ENCODE measurements at regions not wholly inside any gene's neighbourhood (a gene's known extent, or its start where the extent isn't known, plus 50 kb on each side); places are given as distances from the start of the nearest gene placed in this dataset.

GRCh38 chr4:100797356-100797755, 279.5 kb upstream of the EMCN start:
- no peak overlapping the region for H3K4me3 ChIP-seq (ENCODE audit: low read length)
- TF ChIP-seq CTCF (conservative IDR thresholded peaks at IDR 0.05; ENCODE audit: low read depth, low read length): no peak
- no peak for DNase-seq (ENCODE audit: low read depth)

- no peak overlapping the region for H3K4me3 ChIP-seq (ENCODE audit: low read length)
- no peak for TF ChIP-seq CTCF (conservative IDR thresholded peaks at IDR 0.05; ENCODE audit: low read depth, low read length)
- no peak for DNase-seq (ENCODE audit: low read depth)
Measured at GRCh38 chr4:100796332-100796731, 278.5 kb upstream of the EMCN start.

GRCh38 chr4:100795581-100795980, 277.8 kb upstream of the EMCN start:
- no peak overlapping the region for H3K4me3 ChIP-seq (ENCODE audit: low read length)
- no peak for TF ChIP-seq CTCF (conservative IDR thresholded peaks at IDR 0.05; ENCODE audit: low read depth, low read length)
- DNase-seq (ENCODE audit: low read depth): no peak

- TF ChIP-seq CTCF (conservative IDR thresholded peaks at IDR 0.05; ENCODE audit: low read depth, low read length): no peak
- H3K4me3 ChIP-seq (ENCODE audit: low read length): no peak overlapping the region
- no peak for DNase-seq (ENCODE audit: low read depth)
Measured at GRCh38 chr4:100790836-100791615, 273.2 kb upstream of the EMCN start.

GRCh38 chr4:100789991-100790390, 272.2 kb upstream of the EMCN start:
- no peak overlapping the region for H3K4me3 ChIP-seq (ENCODE audit: low read length)
- DNase-seq (ENCODE audit: low read depth): no peak
- no peak for TF ChIP-seq CTCF (conservative IDR thresholded peaks at IDR 0.05; ENCODE audit: low read depth, low read length)

- DNase-seq (ENCODE audit: low read depth): no peak
- no peak for TF ChIP-seq CTCF (conservative IDR thresholded peaks at IDR 0.05; ENCODE audit: low read depth, low read length)
- H3K4me3 ChIP-seq (ENCODE audit: low read length): no peak overlapping the region
Measured at GRCh38 chr4:100786481-100786880, 268.7 kb upstream of the EMCN start.

GRCh38 chr4:100782356-100782755, 264.5 kb upstream of the EMCN start:
- TF ChIP-seq CTCF (conservative IDR thresholded peaks at IDR 0.05; ENCODE audit: low read depth, low read length): no peak
- DNase-seq (ENCODE audit: low read depth): no peak
- no peak overlapping the region for H3K4me3 ChIP-seq (ENCODE audit: low read length)

Data from retinal pigment epithelial cell (primary cell).